ENCODE measurements at regions not wholly inside any gene's neighbourhood (a gene's known extent, or its start where the extent isn't known, plus 50 kb on each side); places are given as distances from the start of the nearest gene placed in this dataset.
"Not testable (repeated sequence)": the region's sequence is repeated elsewhere in the genome, so short reads cannot be mapped to it uniquely, and the experiment has no call there.

- TF ChIP-seq, protein P1, sequence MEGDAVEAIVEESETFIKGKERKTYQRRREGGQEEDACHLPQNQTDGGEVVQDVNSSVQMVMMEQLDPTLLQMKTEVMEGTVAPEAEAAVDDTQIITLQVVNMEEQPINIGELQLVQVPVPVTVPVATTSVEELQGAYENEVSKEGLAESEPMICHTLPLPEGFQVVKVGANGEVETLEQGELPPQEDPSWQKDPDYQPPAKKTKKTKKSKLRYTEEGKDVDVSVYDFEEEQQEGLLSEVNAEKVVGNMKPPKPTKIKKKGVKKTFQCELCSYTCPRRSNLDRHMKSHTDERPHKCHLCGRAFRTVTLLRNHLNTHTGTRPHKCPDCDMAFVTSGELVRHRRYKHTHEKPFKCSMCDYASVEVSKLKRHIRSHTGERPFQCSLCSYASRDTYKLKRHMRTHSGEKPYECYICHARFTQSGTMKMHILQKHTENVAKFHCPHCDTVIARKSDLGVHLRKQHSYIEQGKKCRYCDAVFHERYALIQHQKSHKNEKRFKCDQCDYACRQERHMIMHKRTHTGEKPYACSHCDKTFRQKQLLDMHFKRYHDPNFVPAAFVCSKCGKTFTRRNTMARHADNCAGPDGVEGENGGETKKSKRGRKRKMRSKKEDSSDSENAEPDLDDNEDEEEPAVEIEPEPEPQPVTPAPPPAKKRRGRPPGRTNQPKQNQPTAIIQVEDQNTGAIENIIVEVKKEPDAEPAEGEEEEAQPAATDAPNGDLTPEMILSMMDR (conservative IDR thresholded peaks at IDR 0.05 in 1 of 2, IDR thresholded peaks at IDR 0.05 in 1 of 2; ENCODE audit: extremely low read depth in 1 of 2, insufficient read depth in 1 of 2, low read depth in 1 of 2, low read length in 2 of 2), result not testable (repeated sequence)
- not testable (repeated sequence) for TF ChIP-seq EZH2 (IDR thresholded peaks at IDR 0.05; ENCODE audit: borderline replicate concordance, low read length)
These were observed 73.1 kb upstream of the METTL9 start for GRCh38 chr16:21525956-21526922.

All from mammary epithelial cell (primary cell).